NB4 (cell line): ENCODE measurements at regions not wholly inside any gene's neighbourhood (a gene's known extent, or its start where the extent isn't known, plus 50 kb on each side); places are given as distances from the start of the nearest gene placed in this dataset.

Experiments
- MYC ChIP-seq: IDR thresholded peaks from 2 replicates; pipeline ENCODE4 v1.6.1; 2011; ENCODE audit warnings: low read depth, low read length
- POLR2A ChIP-seq: IDR thresholded peaks from 2 replicates; pipeline ENCODE4 v1.6.1; 2011; ENCODE audit warnings: mild to moderate bottlenecking; ENCODE audit not compliant: insufficient read length; ENCODE audit errors: extremely low read depth
- TF ChIP-seq, protein P1 (sequence below): IDR thresholded peaks from one replicate; pipeline ENCODE4 v1.5.1; 2012; ENCODE audit warnings: low read depth, low read length
- TF ChIP-seq, protein P2 (sequence below): IDR thresholded peaks from 2 replicates; pipeline ENCODE4 v1.6.1; 2011; ENCODE audit warnings: low read depth, low read length

DNA sequence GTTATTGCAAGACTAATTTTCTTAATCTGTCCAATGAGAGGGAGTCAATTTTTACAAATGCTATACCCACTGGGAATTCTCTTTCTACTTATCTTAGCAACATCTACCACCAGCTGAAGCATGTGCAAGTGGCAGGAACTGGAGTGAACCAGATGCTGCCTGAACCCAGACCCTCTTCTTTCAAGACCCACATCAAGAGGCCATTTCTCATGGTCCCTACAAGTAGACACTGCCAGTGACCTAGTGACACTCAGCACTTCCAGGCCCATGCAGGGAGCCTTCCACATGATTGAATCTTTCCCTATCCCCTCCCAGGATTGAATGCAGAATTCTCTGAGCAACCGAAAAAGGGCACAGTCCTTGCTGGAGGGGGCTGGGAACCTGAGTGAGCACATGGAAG, 148.2 kb upstream of the ADAMTS16 start:
- TF ChIP-seq, protein P1, sequence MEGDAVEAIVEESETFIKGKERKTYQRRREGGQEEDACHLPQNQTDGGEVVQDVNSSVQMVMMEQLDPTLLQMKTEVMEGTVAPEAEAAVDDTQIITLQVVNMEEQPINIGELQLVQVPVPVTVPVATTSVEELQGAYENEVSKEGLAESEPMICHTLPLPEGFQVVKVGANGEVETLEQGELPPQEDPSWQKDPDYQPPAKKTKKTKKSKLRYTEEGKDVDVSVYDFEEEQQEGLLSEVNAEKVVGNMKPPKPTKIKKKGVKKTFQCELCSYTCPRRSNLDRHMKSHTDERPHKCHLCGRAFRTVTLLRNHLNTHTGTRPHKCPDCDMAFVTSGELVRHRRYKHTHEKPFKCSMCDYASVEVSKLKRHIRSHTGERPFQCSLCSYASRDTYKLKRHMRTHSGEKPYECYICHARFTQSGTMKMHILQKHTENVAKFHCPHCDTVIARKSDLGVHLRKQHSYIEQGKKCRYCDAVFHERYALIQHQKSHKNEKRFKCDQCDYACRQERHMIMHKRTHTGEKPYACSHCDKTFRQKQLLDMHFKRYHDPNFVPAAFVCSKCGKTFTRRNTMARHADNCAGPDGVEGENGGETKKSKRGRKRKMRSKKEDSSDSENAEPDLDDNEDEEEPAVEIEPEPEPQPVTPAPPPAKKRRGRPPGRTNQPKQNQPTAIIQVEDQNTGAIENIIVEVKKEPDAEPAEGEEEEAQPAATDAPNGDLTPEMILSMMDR = no peak
- TF ChIP-seq POLR2A = no peak
- TF ChIP-seq, protein P2, sequence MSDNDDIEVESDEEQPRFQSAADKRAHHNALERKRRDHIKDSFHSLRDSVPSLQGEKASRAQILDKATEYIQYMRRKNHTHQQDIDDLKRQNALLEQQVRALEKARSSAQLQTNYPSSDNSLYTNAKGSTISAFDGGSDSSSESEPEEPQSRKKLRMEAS = no peak
- TF ChIP-seq MYC = no peak
